Ascending aorta (tissue), 2 donors: ENCODE measurements at regions not wholly inside any gene's neighbourhood (a gene's known extent, or its start where the extent isn't known, plus 50 kb on each side); places are given as distances from the start of the nearest gene placed in this dataset.

Experiments used
- DNase-seq, 2 donors: peaks; one replicate each; pipeline ENCODE4 v3.0.0-alpha.2; 2019; ENCODE audit warnings: low spot score in 2 of 2
- H3K27ac ChIP-seq, 2 donors: fragments of 200-600 bp; sonication (generic); one replicate each; pipeline ENCODE4 v1.5.1; 2016 to 2017; ENCODE audit warnings: mild to moderate bottlenecking in 1 of 2
- H3K27me3 ChIP-seq: fragments of 200-600 bp; sonication (generic); one replicate; pipeline ENCODE4 v1.5.1; 2017
- H3K36me3 ChIP-seq, 2 donors: fragments of 200-600 bp; sonication (generic); one replicate each; pipeline ENCODE4 v1.5.1; 2016
- H3K4me1 ChIP-seq, 2 donors: fragments of 200-600 bp; sonication (generic); one replicate each; pipeline ENCODE4 v1.5.1; 2016 to 2017; ENCODE audit warnings: mild to moderate bottlenecking in 1 of 2
- H3K4me3 ChIP-seq, 2 donors: fragments of 200-600 bp; sonication (generic); one replicate each; pipeline ENCODE4 v1.5.1; 2016 to 2017; ENCODE audit warnings: mild to moderate bottlenecking in 1 of 2
- H3K9me3 ChIP-seq, 2 donors: fragments of 200-600 bp; sonication (generic); one replicate each; pipeline ENCODE4 v1.5.1; 2016
- intact Hi-C: fragments of 100-400 bp; cut with DNase I; formaldehyde crosslinking; loops from one replicate; pipeline ENCODE4 v1.15.1; 2023
- TF ChIP-seq, protein P1 (sequence below), 3 experiments: fragments of 200-600 bp in 2 of 3; fragments of 450-650 bp in 1 of 3; sonication (generic) in 2 of 3; IDR thresholded peaks; one replicate each; pipeline ENCODE4 v1.5.1; 2016 to 2019; ENCODE audit warnings: antibody characterized with exemption in 3 of 3, mild to moderate bottlenecking in 1 of 3, moderate library complexity in 1 of 3

DNA sequence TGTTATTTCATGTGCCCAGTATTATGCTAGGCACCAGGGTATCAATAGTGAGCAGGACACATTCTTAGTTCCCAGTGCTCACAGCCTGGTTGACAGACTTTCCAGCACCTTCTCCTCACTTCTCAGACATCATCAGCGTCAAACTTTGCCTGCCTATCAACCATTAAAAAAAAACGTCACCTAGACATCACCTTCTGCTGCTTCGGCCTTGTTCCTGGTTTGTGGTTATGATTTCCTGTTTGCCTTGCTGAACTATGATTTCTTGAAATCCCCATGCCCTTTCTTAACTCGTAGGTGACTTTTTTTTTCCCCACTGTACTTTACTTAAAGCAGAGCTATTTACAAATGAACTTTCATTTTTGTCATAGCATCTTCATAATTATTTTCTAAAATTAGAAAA is 60.4 kb upstream of the NABP1 start:
- Histone ChIP-seq H3K36me3 (no peaks in the 10 kb centered on the region), H3K27ac (no peak overlapping the region), H3K27me3 (no peaks in the 10 kb centered on the region), H3K4me3 (no peak overlapping the region), H3K9me3 (no peaks in the 10 kb centered on the region), H3K4me1 (no peaks in the 10 kb centered on the region)
- TF ChIP-seq, protein P1, sequence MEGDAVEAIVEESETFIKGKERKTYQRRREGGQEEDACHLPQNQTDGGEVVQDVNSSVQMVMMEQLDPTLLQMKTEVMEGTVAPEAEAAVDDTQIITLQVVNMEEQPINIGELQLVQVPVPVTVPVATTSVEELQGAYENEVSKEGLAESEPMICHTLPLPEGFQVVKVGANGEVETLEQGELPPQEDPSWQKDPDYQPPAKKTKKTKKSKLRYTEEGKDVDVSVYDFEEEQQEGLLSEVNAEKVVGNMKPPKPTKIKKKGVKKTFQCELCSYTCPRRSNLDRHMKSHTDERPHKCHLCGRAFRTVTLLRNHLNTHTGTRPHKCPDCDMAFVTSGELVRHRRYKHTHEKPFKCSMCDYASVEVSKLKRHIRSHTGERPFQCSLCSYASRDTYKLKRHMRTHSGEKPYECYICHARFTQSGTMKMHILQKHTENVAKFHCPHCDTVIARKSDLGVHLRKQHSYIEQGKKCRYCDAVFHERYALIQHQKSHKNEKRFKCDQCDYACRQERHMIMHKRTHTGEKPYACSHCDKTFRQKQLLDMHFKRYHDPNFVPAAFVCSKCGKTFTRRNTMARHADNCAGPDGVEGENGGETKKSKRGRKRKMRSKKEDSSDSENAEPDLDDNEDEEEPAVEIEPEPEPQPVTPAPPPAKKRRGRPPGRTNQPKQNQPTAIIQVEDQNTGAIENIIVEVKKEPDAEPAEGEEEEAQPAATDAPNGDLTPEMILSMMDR (IDR thresholded peaks at IDR 0.05) = no peak
- DNase-seq = no peak
- intact Hi-C loops = no loop called here

DNA sequence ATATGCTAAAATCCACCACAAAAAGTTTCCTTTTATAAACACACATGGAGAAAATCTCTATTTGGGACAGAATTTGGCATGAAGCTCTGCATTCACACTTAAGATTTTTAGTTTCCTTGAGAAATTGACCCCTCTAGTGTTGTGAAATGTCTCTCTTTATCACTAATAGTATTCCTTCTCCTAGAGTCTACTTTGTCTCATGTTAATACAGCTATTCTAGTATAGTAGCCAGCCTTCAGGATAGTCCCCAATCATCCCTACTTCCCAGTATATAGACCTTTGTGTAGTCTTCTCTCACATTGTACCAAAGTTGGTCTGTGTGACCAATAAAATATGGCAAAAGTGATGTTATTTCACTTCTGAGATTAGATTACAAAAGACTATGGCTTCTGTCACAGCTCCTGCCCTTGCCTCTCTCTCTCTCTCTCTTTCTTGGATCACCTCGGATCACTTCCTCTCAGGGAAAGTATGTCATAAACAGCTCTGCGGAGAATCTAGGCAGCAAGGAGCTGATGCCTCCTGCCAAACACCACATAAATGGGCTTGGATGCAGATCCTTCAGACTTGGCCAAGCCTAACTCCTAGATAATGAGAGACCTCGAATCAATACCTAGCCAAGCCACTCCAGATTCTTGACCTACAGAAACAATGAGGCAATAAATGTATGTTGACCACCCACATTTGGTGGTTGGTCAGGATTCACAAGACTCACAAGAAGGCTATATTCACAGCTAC is 59.7 kb upstream of the NABP1 start:
- Histone ChIP-seq H3K4me1 (no peaks in the 10 kb centered on the region), H3K27me3 (no peaks in the 10 kb centered on the region), H3K9me3 (no peaks in the 10 kb centered on the region), H3K36me3 (no peaks in the 10 kb centered on the region), H3K27ac (no peak overlapping the region), H3K4me3 (no peak overlapping the region)
- TF ChIP-seq, protein P1 (IDR thresholded peaks at IDR 0.05) = no peak
- DNase-seq = no peak
- intact Hi-C loops = no loop called here

DNA sequence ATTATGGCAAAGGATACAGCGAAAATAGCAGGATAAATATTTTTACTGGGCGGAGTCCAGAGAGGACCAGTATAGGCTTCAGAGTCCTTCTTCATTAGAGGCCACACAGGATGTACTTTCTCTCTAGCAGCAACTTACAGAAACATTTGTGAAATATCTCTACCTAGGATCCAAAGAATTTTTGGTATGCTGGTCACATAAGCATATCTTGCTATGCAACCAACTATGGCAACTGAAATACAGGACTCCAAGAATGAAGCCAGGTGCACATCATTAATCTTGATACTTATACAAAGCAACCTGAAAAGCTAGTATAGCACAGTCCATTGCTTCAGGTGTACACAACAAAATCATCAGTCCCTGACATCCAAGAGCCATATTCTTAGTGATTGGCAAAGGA is 59.1 kb upstream of the NABP1 start:
- H3K4me3 ChIP-seq = no peak overlapping the region
- TF ChIP-seq, protein P1 (IDR thresholded peaks at IDR 0.05) = no peak
- no peak overlapping the region for H3K27ac ChIP-seq
- H3K27me3 ChIP-seq = no peaks in the 10 kb centered on the region
- no peak for DNase-seq
- no peaks in the 10 kb centered on the region for H3K4me1 ChIP-seq
- no peaks in the 10 kb centered on the region for H3K36me3 ChIP-seq
- intact Hi-C loops = no loop called here
- H3K9me3 ChIP-seq = no peaks in the 10 kb centered on the region

GRCh38 chr2:191620144-191620543 is 57.8 kb upstream of the NABP1 start:
- Histone ChIP-seq H3K4me3 (no peak overlapping the region), H3K9me3 (no peaks in the 10 kb centered on the region), H3K27me3 (no peaks in the 10 kb centered on the region), H3K36me3 (no peaks in the 10 kb centered on the region), H3K4me1 (no peaks in the 10 kb centered on the region), H3K27ac (no peak overlapping the region)
- DNase-seq = no peak
- intact Hi-C loops = no loop called here
- TF ChIP-seq, protein P1 (IDR thresholded peaks at IDR 0.05) = no peak

- intact Hi-C loops = no loop called here
- TF ChIP-seq, protein P1 (IDR thresholded peaks at IDR 0.05) = no peak
- Histone ChIP-seq H3K9me3 (no peaks in the 10 kb centered on the region), H3K4me3 (no peak overlapping the region), H3K36me3 (no peaks in the 10 kb centered on the region), H3K27ac (no peak overlapping the region), H3K4me1 (no peaks in the 10 kb centered on the region), H3K27me3 (no peaks in the 10 kb centered on the region)
- no peak for DNase-seq
Observed at GRCh38 chr2:191622374-191623320, 55.3 kb upstream of the NABP1 start.
